Retinal pigment epithelial cell (primary cell): ENCODE measurements at regions not wholly inside any gene's neighbourhood (a gene's known extent, or its start where the extent isn't known, plus 50 kb on each side); places are given as distances from the start of the nearest gene placed in this dataset.
"Not testable (repeated sequence)": the region's sequence is repeated elsewhere in the genome, so short reads cannot be mapped to it uniquely, and the experiment has no call there.

Experiments used
- DNase-seq: peaks from one replicate; pipeline ENCODE4 v3.0.0-alpha.2; 2010; ENCODE audit warnings: low read depth
- H3K4me3 ChIP-seq: 2 replicates; pipeline ENCODE4 v1.5.1; 2011; ENCODE audit warnings: mild to moderate bottlenecking, low read length, control low read depth, moderate library complexity
- CTCF ChIP-seq: conservative IDR thresholded peaks from 2 replicates; pipeline ENCODE4 v1.5.1; 2011; ENCODE audit warnings: low read depth, low read length, control low read depth, inconsistent platforms

GRCh38 chr5:33120671-33121070 lies 320.1 kb upstream of the TARS1 start:
- peak; percentile 14 for DNase-seq
- TF ChIP-seq CTCF: no peak
- H3K4me3 ChIP-seq: no peak overlapping the region

GRCh38 chr5:33129309-33129708 lies 311.5 kb upstream of the TARS1 start:
- no peak overlapping the region for H3K4me3 ChIP-seq
- DNase-seq: no peak
- TF ChIP-seq CTCF: no peak

DNA sequence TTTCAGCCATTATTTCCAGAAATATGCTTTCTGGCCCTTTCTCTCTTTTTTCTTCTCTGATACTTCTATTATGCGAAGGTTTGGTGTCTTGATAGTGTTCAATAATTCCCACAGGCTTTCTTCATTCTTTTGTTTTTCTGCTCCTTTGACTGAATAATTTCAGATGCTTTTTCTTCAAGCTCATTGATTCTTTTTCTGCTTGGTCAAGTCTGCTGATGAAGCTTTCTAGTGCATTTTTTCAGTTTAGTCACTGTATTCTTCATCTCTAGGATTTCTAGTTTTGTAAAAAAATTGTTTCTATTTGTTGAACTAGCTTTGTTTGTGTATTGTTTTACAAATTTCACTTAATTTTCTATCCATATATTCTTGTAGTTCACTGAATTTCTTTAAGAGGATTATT lies 304.0 kb upstream of the TARS1 start:
- TF ChIP-seq CTCF: no peak
- DNase-seq: no peak
- H3K4me3 ChIP-seq: no peak overlapping the region

DNA sequence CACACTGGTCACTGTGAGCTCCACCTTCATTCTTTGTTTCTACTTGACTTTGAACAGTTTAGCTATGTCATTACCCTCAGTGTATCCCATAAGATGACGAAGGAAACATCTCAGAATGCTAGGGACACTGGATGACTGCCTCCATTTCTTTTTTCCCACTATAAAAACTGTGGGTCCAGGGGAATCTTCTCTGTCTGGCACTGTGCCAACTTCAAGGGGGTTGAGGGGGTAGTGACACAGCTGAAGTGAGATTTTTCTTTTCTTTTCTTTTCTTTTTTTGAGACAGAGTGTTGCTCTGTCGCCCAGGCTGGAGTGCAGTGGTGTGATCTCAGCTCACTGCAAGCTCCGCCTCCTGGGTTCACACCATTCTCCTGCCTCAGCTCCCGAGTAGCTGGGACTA lies 302.6 kb upstream of the TARS1 start:
- not testable (repeated sequence) for H3K4me3 ChIP-seq, DNase-seq

DNA sequence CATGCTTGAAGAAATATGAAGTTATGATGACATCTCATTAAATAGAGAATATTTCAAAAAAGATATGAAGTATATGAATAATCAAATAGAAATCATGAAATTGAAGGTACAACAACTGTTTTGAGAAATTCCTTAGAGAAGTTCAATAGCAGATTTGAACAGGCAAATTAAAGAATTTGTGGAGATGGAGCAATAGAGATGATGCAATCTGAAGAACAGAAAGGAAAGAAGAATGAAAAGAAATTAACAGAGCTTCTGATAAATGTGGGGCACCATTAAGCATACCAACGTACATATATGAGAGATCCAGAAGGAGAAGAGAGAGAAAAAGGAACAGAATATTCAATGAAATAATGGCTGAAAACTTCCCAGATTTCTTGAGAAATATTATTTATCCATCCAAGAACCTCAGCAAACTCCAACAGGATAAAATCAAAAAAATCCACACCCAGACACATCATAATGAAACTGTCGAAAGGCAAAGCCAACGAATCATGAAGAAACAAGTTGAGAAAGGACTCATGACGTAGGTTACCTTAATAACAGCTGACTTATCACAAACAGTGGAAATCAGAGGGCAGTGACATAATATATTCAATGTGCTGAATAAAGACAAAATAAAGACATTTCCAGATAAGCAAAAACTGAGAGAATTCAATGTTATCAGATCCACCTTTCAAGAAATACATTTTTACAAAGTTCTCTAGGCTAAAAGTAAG lies 297.2 kb upstream of the TARS1 start:
- TF ChIP-seq CTCF: no peak
- no peak overlapping the region for H3K4me3 ChIP-seq
- no peak for DNase-seq

- H3K4me3 ChIP-seq: no peak overlapping the region
- no peak for TF ChIP-seq CTCF
- DNase-seq: no peak
Measured at GRCh38 chr5:33146881-33147280, 293.9 kb upstream of the TARS1 start.

DNA sequence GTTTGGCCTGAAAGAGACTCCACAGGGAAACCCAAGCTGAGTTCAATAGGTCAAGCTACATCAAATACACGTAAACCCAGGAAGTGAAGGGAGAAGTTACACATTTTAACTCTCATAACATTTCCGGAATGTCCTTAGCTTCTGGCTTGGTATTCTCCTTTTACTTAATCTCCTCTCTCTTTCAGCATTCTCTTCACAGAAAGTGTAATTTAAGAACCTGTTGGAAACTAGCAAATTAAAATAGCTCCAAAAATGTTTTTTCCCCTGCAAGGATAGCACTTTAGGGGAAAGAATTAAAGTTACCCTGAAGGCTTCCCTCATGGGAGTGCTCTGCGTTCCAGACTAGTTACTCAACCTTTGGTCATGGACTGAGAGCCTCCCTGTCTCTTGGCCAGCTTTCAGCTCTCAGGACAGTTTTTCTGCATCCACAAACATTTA lies 292.7 kb upstream of the TARS1 start:
- no peak for TF ChIP-seq CTCF
- DNase-seq: no peak
- no peak overlapping the region for H3K4me3 ChIP-seq
